NCI-H446 treated with DMSO at 0.1 percent for 48 hours (cell line): ENCODE measurements at regions not wholly inside any gene's neighbourhood (a gene's known extent, or its start where the extent isn't known, plus 50 kb on each side); places are given as distances from the start of the nearest gene placed in this dataset.

Source experiments
- DNase-seq: peaks from one replicate; lab custom pipeline; 2025; lab: John Stamatoyannopoulos, UW

DNA sequence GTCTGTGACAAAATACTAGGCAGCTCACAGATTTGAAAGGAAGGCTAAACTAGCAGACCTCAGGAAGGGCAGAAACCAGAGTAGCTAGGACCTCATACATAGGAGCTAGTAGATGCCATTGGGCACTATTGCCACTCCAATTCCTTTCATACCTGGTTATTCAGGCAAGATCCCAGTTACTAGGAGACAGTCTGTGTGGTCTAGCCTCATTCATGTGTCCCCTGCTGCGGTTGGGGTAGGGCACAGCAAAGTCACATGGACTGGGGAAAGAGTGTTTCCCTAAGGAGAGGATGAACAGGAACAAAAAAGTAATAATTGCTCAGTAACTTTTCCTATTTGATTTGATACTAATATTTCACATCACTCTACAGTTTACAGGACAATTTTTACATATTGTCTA, 204.6 kb upstream of the HEY2 start:
- no peak for DNase-seq

GRCh38 chr6:125546841-125547251, 202.6 kb upstream of the HEY2 start:
- DNase-seq: peak; percentile 7

DNA sequence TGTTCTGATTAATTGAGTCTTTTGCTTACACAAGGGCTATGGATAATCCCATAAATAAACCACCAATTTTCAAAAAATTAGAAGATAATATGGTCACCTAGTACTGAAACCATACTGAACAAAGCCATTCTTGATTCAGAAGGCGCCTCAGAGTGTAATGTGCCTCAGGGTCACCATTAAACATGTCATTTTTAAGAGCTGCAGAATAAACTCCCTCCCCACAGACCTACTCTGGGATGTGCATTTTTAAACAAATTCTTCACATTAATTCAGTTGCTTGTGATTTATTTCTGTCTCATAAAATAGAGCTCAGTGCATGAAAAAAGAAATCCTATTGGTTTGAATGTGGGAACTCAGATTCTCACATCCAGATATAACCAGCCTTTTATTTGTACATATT, 202.1 kb upstream of the HEY2 start:
- DNase-seq: no peak

DNA sequence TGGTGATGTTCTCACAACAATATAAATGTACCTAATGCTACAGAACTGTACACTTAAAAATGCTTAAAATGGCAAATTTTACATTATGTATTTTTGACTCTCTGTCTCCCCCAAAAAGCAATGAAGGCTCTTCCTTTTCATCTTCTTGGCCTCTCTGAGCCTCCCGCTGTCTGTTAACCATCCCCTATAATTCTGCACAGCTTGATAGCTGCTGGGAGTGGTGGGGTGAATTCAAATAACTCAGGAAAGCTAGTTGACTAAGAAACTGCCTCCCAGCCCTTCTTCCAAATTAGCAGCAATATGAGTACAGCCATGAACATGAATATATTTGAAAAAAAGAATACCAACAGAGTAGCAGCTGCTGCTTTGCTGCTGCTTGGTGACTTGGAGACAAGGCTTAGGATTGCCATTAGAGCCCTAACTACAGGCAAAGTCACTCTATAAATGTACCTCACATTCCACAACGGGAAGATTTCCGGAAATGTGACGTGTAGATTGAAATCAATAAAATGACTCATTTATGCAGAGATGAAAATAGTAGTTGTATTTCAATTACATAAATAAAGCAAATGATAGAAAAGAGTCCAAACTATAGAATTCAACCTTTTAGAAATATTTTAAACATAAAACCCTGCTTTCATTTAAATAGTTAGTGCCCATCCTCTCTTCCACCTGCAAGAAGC, 200.1 kb upstream of the HEY2 start:
- DNase-seq: no peak

GRCh38 chr6:125550892-125551291, 198.5 kb upstream of the HEY2 start:
- DNase-seq: no peak

GRCh38 chr6:125552819-125553218, 196.6 kb upstream of the HEY2 start:
- no peak for DNase-seq

DNA sequence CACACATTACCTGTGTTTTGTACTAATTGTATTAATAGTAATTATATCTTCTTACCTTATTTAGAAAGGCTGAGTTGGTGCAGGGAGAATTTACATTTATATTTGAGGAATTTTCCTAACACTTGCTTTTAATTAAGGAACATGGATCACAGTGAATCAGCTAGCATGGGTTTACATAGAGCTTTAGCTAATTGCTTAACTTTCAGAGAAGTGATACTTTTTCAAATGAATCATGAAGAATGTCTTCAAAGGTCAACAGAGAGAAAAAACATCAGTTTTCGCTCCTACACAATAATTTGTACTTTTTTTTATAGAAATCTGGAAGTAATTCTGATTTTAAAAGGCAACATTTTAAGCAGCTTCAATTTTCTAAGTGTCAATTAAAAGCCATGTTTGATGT, 195.0 kb upstream of the HEY2 start:
- no peak for DNase-seq

DNA sequence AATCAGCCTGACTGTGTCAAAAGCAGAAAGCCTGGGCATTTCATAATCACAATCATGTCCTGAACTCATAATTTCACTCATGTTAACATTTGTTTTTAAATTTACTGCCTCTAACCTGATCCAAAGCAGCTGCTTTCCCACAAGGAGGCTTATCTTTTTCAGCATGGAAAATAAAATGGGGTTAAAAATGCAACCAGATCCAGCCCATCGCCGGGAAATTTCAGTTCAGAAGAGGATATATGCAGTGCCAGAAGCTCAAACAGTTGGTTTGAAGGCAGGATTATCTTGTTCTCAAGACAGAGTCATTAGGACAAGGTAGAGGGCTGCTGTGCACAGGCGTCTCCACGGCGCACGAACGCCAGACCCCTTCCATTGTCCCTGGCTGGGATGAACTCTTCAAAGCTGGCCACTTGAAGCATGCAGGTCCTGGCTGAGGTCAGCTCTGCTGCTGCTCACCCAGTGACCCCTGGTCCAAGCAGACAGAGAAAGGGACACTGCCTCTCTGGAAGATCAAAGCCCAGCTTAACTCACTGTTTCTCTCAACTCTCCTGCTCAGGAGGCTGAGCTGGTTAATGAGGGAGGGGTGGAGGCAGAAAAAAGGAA, 191.1 kb upstream of the HEY2 start:
- no peak for DNase-seq

DNA sequence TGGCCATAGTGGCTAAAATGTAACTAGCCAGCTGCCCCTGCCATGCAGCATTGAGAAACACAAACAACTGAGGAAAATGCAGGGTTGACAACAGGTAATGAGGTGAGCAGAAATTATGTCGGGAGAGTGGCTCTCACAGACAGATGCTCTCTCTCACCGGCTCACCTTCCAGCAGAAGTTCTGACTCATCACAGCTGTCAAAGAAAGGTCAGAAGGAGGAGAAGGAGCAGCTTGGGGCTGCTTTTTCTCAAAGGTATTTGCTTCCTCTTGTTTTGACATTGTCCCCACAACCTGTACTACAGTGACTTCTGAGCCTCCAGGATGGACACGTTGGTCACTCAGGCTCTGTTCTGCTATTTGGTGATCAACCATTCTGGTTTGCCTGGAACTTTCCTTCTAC, 190.5 kb upstream of the HEY2 start:
- DNase-seq: no peak

GRCh38 chr6:125562156-125562555, 187.3 kb upstream of the HEY2 start:
- DNase-seq: no peak

DNA sequence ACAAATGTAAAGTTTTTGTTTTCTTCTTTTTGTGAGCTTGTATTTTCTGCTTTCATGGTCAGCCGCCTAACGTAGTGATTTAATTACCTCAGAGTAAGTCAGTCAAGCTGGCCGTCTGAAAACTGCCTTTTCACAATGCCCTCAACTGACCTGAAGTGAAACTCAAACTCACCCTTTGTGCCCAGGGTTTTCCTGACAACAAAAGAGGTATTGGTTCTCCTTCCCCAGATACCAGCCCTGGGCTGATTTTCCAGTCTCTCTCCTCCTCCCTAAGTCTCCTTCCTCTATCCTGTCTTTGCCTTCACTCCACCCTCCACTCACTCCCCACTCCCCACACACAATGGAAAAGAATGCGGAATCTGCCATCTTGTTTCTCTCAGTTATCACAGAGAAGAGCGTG, 184.5 kb upstream of the HEY2 start:
- no peak for DNase-seq

GRCh38 chr6:125567407-125567806, 182.0 kb upstream of the HEY2 start:
- no peak for DNase-seq

DNA sequence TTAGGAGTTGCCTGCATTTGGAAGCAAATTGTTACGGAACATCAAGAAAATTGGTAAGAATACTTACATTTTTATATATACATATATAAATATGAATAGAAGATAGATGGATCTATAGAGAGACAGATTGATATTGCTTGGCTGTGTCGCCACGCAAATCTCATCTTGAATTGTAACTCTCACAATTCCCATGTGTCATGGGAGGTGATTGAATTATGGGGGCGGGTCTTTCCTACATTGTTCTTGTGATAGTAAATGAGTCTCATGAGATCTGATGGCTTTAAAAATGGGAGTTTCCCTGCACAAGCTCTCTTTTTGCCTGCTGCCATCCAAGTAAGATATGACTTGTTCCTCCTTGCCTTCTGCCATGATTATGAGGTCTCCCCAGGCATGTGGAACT, 180.8 kb upstream of the HEY2 start:
- DNase-seq: no peak

GRCh38 chr6:125570526-125570925, 178.9 kb upstream of the HEY2 start:
- DNase-seq: no peak

GRCh38 chr6:125571207-125571755, 178.2 kb upstream of the HEY2 start:
- DNase-seq: no peak

DNA sequence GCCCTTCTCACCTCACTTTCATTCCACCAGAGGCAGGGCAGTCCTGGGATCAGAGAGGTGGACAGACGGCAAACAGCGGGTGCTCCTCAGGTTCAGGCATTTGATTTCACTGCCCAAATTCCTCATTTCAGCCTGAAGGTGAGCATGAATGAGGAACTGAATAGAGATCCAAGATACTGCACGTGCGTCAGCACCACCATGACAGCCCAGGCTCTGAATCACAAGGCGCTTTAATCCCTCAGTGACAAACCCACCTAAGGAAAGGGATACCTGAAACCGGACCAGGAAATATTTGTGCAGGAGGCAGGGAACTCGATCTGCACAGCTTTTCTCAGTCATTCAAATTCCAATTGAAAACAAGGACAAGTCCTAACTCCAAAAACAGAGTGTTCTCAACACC, 174.8 kb upstream of the HEY2 start:
- no peak for DNase-seq

DNA sequence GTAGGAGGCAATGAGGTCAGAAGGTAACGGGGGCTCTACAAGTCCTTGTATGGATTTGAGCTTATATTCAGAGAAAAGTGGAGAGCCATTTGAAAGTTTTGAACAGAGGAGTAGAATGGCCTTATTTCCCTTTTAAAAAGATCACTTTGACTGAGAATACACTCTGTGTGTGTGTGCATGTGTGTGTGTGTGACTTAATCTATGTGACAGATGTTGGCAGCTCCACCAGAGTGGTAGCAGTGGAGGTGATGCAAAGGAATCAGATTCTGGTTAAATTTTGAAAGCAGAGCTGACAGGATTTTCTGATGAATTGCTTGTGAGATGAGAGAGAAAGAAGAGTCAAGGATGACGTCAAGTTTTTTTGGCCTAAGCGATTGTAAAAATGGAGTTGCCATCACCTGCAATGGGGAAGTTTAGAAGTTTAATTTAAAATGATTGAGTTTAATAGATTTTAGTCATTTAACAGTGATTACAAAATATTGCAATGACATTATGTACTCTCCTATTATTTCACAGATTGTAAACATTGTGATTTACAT, 172.2 kb upstream of the HEY2 start:
- no peak for DNase-seq

- DNase-seq: no peak
These were observed 164.9 kb upstream of the HEY2 start for GRCh38 chr6:125584468-125584939.

- no peak for DNase-seq
These were observed 164.0 kb upstream of the HEY2 start for GRCh38 chr6:125585470-125585869.

DNA sequence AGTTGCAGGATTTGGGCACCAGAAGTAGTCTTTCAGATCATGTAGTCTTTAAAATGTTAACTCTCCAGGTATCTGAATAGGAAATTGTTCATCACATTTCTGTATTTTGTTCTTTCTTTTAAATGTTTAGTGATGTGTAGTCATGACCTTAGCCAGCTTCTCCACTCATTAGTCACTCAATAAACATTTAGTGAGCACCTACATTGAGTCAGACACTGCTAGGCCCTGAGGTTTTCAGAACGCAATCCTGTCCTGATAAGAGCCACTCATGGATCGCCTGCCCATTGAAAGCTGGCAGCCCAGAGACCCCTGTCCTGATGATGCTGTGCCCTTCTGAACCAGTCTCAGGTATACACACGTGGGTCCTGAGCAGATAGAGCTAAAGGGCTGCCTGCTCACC, 163.4 kb upstream of the HEY2 start:
- DNase-seq: no peak

DNA sequence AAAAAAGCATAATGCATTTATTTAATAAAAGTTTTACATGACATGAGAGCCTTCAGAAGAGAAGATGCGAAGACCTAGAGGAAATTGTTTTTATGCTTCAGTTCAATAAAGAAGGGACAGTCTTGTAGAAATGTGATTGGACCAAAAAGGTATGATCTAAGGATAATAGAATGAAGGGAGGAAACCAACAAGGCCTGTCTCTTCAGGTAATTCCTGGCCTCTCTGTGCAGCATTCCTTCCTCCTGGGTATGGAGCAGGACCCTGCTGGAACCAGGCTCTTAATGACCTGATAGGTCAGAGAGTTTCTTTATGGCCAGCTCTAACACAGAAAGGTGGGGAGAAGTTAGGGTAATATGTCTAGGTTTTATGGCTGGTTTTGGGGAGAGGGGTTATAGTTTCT, 162.8 kb upstream of the HEY2 start:
- DNase-seq: no peak

- DNase-seq: no peak
These were observed 161.5 kb upstream of the HEY2 start for GRCh38 chr6:125587666-125588632.
